ENCODE measurements at regions not wholly inside any gene's neighbourhood (a gene's known extent, or its start where the extent isn't known, plus 50 kb on each side); places are given as distances from the start of the nearest gene placed in this dataset.

DNA sequence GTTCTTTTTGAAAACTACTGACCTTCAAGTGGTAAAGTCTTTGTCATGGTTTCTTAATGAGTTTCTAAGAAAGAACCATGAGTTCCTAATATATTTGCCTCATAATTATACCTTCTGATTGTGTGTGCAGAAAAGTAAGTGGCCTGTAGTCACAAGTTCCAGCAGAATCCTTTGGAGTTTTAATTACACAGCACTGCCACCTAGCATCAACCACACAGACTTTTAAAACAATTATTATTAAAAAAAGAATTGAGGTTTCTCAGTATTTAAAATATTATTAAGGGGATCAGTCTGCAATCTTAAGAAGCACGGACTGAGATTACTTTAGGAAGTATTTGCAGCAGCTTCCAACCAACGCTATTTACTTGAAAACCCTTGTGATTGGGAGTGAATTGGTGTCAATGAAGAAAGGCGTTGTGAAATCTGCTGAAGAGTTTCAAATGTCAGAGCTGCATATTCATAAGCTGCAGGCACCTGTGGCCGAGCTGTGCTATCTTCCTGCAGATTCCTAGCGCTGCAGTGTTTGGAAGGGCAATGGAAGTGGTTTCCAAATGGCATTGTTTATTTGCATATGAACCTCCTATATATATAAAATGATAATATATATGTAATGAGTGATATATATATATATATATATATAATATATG lies 1074.2 kb upstream of the WWC1 start:
- H3K27ac ChIP-seq, result no peak overlapping the region
- intact Hi-C loops (cut with DNase I), result no loop called here
- TF ChIP-seq POLR2A (IDR thresholded peaks at IDR 0.05), result no peak
- TF ChIP-seq, protein P1, sequence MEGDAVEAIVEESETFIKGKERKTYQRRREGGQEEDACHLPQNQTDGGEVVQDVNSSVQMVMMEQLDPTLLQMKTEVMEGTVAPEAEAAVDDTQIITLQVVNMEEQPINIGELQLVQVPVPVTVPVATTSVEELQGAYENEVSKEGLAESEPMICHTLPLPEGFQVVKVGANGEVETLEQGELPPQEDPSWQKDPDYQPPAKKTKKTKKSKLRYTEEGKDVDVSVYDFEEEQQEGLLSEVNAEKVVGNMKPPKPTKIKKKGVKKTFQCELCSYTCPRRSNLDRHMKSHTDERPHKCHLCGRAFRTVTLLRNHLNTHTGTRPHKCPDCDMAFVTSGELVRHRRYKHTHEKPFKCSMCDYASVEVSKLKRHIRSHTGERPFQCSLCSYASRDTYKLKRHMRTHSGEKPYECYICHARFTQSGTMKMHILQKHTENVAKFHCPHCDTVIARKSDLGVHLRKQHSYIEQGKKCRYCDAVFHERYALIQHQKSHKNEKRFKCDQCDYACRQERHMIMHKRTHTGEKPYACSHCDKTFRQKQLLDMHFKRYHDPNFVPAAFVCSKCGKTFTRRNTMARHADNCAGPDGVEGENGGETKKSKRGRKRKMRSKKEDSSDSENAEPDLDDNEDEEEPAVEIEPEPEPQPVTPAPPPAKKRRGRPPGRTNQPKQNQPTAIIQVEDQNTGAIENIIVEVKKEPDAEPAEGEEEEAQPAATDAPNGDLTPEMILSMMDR (IDR thresholded peaks at IDR 0.05), result no peak

DNA sequence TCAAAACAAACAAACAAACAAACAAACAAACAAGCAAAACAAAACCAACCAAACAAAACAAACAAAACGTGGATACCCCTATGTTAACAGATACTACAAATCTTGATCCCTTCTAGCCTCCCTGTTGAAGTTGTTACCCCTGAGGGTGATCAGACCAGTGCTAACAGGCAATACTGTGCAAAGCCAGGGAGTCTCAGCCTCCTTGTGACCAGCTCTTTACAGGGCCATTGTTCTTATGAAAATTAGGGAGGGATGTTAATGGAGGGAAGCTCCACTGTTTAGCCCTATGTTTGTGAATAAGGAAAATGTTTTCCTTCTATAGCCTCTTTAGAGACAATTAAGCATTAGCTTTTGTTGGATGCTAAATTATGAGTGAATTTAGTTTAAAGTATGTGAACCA lies 1072.1 kb upstream of the WWC1 start:
- WGBS, 4 donors, result 18 to 54% (median 33%) methylated on average over 1 of the region's 1 CpG
- no peak overlapping the region for H3K4me3 ChIP-seq
- no peaks in the 10 kb centered on the region for H3K9me3 ChIP-seq (replicated peaks in 1 of 3)
- H3K27me3 ChIP-seq, result no peaks in the 10 kb centered on the region
- intact Hi-C loops (cut with DNase I), result no loop called here
- no peak for DNase-seq
- H3K4me1 ChIP-seq (replicated peaks in 1 of 2), result no peaks in the 10 kb centered on the region
- no peak overlapping the region for H3K27ac ChIP-seq
- TF ChIP-seq, protein P1 (IDR thresholded peaks at IDR 0.05), result no peak
- no peak for TF ChIP-seq POLR2A (IDR thresholded peaks at IDR 0.05)
- H3K36me3 ChIP-seq (replicated peaks in 1 of 2), result no peaks in the 10 kb centered on the region

More for the DNA sequence above, 1074.2 kb upstream of the WWC1 start:
- WGBS, 4 donors, result 38 to 49% (median 44%) methylated on average over 5 of the region's 5 CpGs
- H3K27me3 ChIP-seq, result no peaks in the 10 kb centered on the region
- H3K4me1 ChIP-seq (replicated peaks in 1 of 2), result no peaks in the 10 kb centered on the region
- no peaks in the 10 kb centered on the region for H3K9me3 ChIP-seq (replicated peaks in 1 of 3)
- H3K4me3 ChIP-seq, result no peak overlapping the region
- DNase-seq, result no peak
- no peaks in the 10 kb centered on the region for H3K36me3 ChIP-seq (replicated peaks in 1 of 2)

DNA sequence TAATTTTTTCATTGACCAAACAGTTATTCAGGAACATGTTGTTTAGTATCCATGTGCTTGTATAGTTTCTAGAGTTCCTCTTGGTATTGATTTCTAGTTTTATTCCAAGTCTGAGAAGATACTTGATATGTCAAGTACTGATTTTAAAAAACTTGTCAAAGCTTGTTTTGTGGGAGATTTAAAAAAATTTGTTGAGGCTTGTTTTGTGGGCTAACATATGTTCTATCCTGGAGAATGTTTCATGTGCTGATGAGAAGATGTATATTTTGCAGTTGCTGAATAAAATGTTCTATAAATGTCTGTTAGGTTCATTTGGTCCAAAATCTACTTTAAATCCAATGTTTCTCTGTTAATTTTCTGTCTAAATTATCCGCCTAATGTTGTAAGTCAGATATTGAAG lies 1065.1 kb upstream of the WWC1 start:
- Histone ChIP-seq H3K9me3 (replicated peaks in 1 of 3) (no peaks in the 10 kb centered on the region), H3K36me3 (replicated peaks in 1 of 2) (no peaks in the 10 kb centered on the region), H3K4me3 (no peak overlapping the region), H3K27ac (no peak overlapping the region), H3K4me1 (replicated peaks in 1 of 2) (no peaks in the 10 kb centered on the region), H3K27me3 (no peaks in the 10 kb centered on the region)
- TF ChIP-seq, protein P1 (IDR thresholded peaks at IDR 0.05), result no peak
- no peak for TF ChIP-seq POLR2A (IDR thresholded peaks at IDR 0.05)
- WGBS, 4 donors, result 73 to 89% (median 82%) methylated on average over 1 of the region's 1 CpG
- intact Hi-C loops (cut with DNase I), result no loop called here
- DNase-seq, result no peak

DNA sequence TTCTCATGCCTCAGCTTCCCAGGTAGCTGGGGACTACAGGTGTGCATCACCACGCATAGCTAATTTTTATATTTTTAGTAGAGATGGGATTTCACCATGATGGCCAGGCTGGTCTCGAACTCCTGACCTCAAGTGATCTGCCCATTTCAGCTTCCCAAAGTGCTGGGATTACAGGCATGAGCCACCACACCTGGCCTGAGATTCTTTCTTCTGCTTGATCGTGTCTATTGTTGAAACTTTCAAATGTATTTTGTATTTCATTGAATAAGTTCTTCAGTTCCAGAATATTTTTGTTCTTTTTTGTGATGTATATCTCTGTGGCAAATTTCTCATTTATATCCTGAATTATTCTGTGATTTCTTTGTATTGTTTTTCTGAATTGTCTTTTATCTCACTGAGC lies 1063.3 kb upstream of the WWC1 start:
- no peaks in the 10 kb centered on the region for H3K4me1 ChIP-seq (replicated peaks in 1 of 2)
- no peaks in the 10 kb centered on the region for H3K27me3 ChIP-seq
- DNase-seq, result no peak
- H3K9me3 ChIP-seq (replicated peaks in 1 of 3), result no peaks in the 10 kb centered on the region
- H3K36me3 ChIP-seq (replicated peaks in 1 of 2), result no peaks in the 10 kb centered on the region
- H3K4me3 ChIP-seq, result no peak overlapping the region
- H3K27ac ChIP-seq, result no peak overlapping the region
- WGBS, 4 donors, result 92 to 97% (median 93%) methylated on average over 3 of the region's 3 CpGs
- intact Hi-C loops (cut with DNase I), result no loop called here
- no peak for TF ChIP-seq POLR2A (IDR thresholded peaks at IDR 0.05)
- TF ChIP-seq, protein P1 (IDR thresholded peaks at IDR 0.05), result no peak
